PFSK-1 (cell line): ENCODE measurements at regions not wholly inside any gene's neighbourhood (a gene's known extent, or its start where the extent isn't known, plus 50 kb on each side); places are given as distances from the start of the nearest gene placed in this dataset.

Source experiments
- FOXP2 ChIP-seq: optimal IDR thresholded peaks from 2 replicates; pipeline ENCODE3; 2011; ENCODE audit warnings: borderline replicate concordance, control low read depth, inconsistent platforms; ENCODE audit not compliant: insufficient read depth; ENCODE audit errors: extremely low read length, extremely low read depth
- POLR2AphosphoS5 ChIP-seq: IDR thresholded peaks from 2 replicates; pipeline ENCODE4 v1.6.1; 2012; ENCODE audit warnings: low read depth, mild to moderate bottlenecking, control low read depth, low read length, moderate library complexity
- REST ChIP-seq, 2 experiments: IDR thresholded peaks; 2 replicates each; pipeline versions ENCODE4 v1.6.1 to v1.8.0; 2011 to 2012; ENCODE audit warnings: low read depth in 2 of 2, low read length in 2 of 2, control low read depth in 1 of 2, inconsistent platforms in 1 of 2, mild to moderate bottlenecking in 1 of 2, moderate library complexity in 1 of 2; ENCODE audit not compliant: insufficient read depth in 1 of 2
- SIN3A ChIP-seq: IDR thresholded peaks from 2 replicates; pipeline ENCODE4 v1.6.1; 2012; ENCODE audit warnings: mild to moderate bottlenecking, low read length, moderate library complexity, borderline replicate concordance; ENCODE audit not compliant: insufficient read depth
- TAF1 ChIP-seq: IDR thresholded peaks from 2 replicates; pipeline ENCODE4 v1.6.1; 2012; ENCODE audit warnings: low read length, control low read depth, borderline replicate concordance; ENCODE audit not compliant: insufficient read depth

GRCh38 chr4:53782458-53782845 is 191.2 kb upstream of the LNX1 start:
- TF ChIP-seq SIN3A (no peak), TAF1 (no peak), FOXP2 (no peak), REST (IDR thresholded peaks at IDR 0.05; ENCODE audit: insufficient read depth in 1 of 2, low read depth in 2 of 2, low read length in 2 of 2) (no peak), POLR2AphosphoS5 (no peak)

GRCh38 chr4:53781629-53782457 is 190.6 kb upstream of the LNX1 start:
- TF ChIP-seq REST (IDR thresholded peaks at IDR 0.05; ENCODE audit: insufficient read depth in 1 of 2, low read depth in 2 of 2, low read length in 2 of 2) (no peak), TAF1 (no peak), SIN3A (no peak), FOXP2 (no peak), POLR2AphosphoS5 (no peak)

- TF ChIP-seq SIN3A, result no peak
- no peak for TF ChIP-seq POLR2AphosphoS5
- TF ChIP-seq REST (IDR thresholded peaks at IDR 0.05; ENCODE audit: insufficient read depth in 1 of 2, low read depth in 2 of 2, low read length in 2 of 2), result no peak
- no peak for TF ChIP-seq FOXP2
- TF ChIP-seq TAF1, result no peak
Observed at GRCh38 chr4:53780736-53781400, 189.6 kb upstream of the LNX1 start.

GRCh38 chr4:53779025-53779424 is 187.7 kb upstream of the LNX1 start:
- TF ChIP-seq TAF1 (no peak), FOXP2 (no peak), POLR2AphosphoS5 (no peak), SIN3A (no peak), REST (IDR thresholded peaks at IDR 0.05; ENCODE audit: insufficient read depth in 1 of 2, low read depth in 2 of 2, low read length in 2 of 2) (no peak)
